BJ (cell line): ENCODE measurements at regions not wholly inside any gene's neighbourhood (a gene's known extent, or its start where the extent isn't known, plus 50 kb on each side); places are given as distances from the start of the nearest gene placed in this dataset.

Source experiments
- CTCF ChIA-PET: fragments of 350-600 bp; formaldehyde crosslinking; extraction: SDS; loops from one replicate; lab custom pipeline; 2021; ENCODE audit warnings: antibody characterized with exemption, inconsistent platforms; lab: Yijun Ruan, JAX
- POLR2A ChIA-PET: fragments of 300-600 bp; sonication (Branson Sonifier 250); formaldehyde crosslinking; extraction: SDS; loops from one replicate; lab custom pipeline; 2021; ENCODE audit warnings: antibody characterized with exemption; lab: Charles Lee
- DNase-seq: peaks from one replicate; pipeline ENCODE4 v3.0.0-alpha.2; 2011; ENCODE audit warnings: low read depth
- H3K27me3 ChIP-seq: 2 replicates; pipeline ENCODE4 v1.6.0; 2011; ENCODE audit warnings: low read length; ENCODE audit not compliant: control insufficient read depth, insufficient read depth
- H3K36me3 ChIP-seq: 2 replicates; pipeline ENCODE4 v1.5.1; 2011; ENCODE audit warnings: low read length; ENCODE audit not compliant: control insufficient read depth, insufficient read depth
- H3K4me3 ChIP-seq: 2 replicates; pipeline ENCODE4 v1.5.1; 2011; ENCODE audit warnings: low read depth, mild to moderate bottlenecking, control low read depth, low read length
- TF ChIP-seq, protein P1 (sequence below): IDR thresholded peaks from 2 replicates; pipeline ENCODE4 v1.5.1; 2011; ENCODE audit warnings: low read depth, mild to moderate bottlenecking, control low read depth, inconsistent platforms, low read length, moderate library complexity; ENCODE audit not compliant: insufficient read depth

DNA sequence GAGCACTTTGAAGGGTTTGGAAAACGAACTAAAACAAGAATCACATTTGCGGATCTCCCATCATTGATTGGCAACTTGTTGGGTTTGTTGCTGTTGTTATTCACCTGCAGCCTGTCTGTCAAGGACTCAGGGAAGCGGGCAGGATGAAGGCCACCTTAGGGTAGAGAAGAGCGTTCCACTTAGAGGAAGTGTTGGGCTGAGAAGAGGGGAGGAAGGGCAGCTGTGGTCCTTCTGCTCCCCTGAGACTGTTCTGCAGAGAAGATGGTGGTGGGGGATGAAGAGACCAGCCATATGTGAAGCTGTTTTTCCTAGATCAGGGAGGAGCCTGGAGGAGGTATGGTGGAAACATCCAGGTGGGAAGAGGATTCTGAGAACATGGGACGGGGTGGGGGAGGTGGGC is 70.6 kb upstream of the CPEB4 start:
- H3K36me3 ChIP-seq = no peaks in the 10 kb centered on the region
- no peak overlapping the region for H3K4me3 ChIP-seq
- CTCF ChIA-PET = no interaction called here
- TF ChIP-seq, protein P1, sequence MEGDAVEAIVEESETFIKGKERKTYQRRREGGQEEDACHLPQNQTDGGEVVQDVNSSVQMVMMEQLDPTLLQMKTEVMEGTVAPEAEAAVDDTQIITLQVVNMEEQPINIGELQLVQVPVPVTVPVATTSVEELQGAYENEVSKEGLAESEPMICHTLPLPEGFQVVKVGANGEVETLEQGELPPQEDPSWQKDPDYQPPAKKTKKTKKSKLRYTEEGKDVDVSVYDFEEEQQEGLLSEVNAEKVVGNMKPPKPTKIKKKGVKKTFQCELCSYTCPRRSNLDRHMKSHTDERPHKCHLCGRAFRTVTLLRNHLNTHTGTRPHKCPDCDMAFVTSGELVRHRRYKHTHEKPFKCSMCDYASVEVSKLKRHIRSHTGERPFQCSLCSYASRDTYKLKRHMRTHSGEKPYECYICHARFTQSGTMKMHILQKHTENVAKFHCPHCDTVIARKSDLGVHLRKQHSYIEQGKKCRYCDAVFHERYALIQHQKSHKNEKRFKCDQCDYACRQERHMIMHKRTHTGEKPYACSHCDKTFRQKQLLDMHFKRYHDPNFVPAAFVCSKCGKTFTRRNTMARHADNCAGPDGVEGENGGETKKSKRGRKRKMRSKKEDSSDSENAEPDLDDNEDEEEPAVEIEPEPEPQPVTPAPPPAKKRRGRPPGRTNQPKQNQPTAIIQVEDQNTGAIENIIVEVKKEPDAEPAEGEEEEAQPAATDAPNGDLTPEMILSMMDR = no peak
- POLR2A ChIA-PET = no interaction called here
- DNase-seq = no peak
- H3K27me3 ChIP-seq = no peaks in the 10 kb centered on the region

DNA sequence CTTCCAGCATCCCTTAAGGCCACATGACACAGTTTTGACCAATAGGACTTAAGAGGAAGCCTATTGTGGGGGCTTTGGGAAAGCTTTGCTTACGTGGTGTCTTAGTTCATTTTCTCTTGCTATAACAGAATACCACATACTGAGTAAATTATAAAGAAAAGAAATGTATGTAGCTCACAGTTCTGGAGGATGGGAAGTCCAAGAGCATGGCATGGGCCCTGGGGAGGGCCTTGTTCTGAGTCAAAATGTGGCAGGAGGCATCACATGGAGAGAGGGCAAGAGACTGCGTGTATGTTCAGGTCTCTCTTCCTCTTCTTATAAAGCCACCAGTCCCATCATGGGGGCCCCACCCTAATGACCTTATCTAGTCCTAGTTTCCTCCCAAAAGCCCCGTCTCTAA is 68.6 kb upstream of the CPEB4 start:
- TF ChIP-seq, protein P1 = no peak
- Histone ChIP-seq H3K27me3 (no peaks in the 10 kb centered on the region), H3K36me3 (no peaks in the 10 kb centered on the region), H3K4me3 (no peak overlapping the region)
- POLR2A ChIA-PET = no interaction called here
- no peak for DNase-seq
- CTCF ChIA-PET = no interaction called here

- CTCF ChIA-PET = no interaction called here
- POLR2A ChIA-PET = no interaction called here
Measured at GRCh38 chr5:173823274-173823644, 64.9 kb upstream of the CPEB4 start.

DNA sequence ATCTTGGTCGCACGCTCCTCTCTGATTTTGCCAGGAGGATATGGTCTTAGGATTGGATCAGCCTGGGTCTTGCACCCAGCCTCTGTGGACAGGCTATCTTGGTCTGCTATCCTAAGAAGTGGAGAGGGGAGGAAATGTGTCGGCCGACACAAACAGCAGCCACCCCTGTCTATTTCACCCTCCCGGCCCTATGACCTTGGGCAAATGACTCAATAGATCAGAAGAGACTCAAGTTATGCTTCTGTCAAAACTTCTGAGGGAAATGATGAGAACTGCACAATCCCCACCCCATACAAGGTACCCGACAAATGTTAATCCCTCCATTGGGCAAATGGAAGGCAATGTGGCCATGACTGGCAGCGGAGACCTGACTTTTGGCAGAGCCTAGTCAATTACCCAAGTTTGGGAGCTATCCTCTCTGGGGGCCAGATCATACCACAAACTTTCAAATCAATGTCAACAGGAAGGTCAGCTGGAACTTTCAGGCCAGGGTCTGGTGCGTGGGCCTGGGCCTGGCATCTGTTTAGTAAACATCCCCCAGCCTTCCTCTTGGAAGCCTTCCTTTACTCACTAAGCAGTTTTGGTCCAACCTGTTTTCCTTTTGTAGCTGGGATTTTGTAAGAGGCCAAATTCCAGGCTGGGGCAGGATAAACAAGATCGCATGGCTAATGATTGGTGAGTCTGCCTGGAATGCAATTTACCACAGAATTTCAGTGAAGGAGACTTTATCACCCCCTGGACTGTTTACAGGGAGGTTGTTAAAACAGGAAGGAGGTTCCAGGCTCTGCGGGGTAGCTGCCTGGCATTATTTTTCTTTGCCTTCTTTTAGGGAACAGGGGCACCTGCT is 64.2 kb upstream of the CPEB4 start:
- ChIA-PET CTCF (interaction anchor here (1.2 to 1.6 kb wide), 4 partner anchors 10 to 194 kb away, joined by 3 to 6 read pairs (median 4); no protein-coding TSS in a partner anchor), POLR2A (no interaction called here)
- Histone ChIP-seq H3K4me3 (no peak overlapping the region), H3K36me3 (no peaks in the 10 kb centered on the region), H3K27me3 (no peaks in the 10 kb centered on the region)
- TF ChIP-seq, protein P1 = no peak
- peak; percentile 84 for DNase-seq

More at GRCh38 chr5:173823274-173823644, 64.9 kb upstream of the CPEB4 start:
- no peak overlapping the region for H3K4me3 ChIP-seq
- TF ChIP-seq, protein P1 = no peak
- no peak for DNase-seq
- no peaks in the 10 kb centered on the region for H3K27me3 ChIP-seq
- no peaks in the 10 kb centered on the region for H3K36me3 ChIP-seq

DNA sequence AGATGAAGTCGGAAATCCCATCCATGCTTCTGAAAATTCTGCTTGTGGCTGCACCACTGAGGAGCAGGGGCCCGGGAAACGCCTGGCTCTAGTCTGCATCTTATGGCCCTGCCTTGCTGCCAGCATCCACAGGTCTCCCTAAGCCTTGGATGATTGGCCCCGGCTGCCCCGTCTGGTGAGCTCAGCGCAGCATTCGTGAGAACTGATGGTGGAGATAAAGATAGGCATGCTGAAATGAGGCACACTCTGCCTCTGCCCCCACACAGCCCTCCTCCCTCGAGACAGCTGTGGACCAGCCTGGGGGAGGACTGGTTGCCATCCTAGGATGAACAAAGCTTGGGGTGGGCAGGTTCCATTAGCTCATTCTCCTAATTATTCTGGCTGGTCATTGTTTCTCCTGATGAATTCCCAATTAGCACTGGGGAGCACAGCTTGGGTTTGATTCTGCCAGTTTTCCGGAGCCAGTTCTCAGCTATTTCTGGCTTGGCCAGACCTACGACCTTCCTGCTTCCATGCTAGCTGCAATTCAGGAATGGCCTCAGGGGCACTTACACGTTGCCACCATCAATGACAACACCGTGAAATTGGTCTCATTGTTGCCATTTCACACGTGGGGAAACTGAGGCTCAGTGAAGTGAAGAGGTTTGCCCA is 62.8 kb upstream of the CPEB4 start:
- DNase-seq = no peak
- TF ChIP-seq, protein P1 = no peak
- CTCF ChIA-PET = interaction anchor here (1.1 to 1.6 kb wide), 6 partner anchors 9 to 195 kb away, joined by 3 to 6 read pairs (median 4); no protein-coding TSS in a partner anchor

More for the DNA sequence above, 62.8 kb upstream of the CPEB4 start:
- Histone ChIP-seq H3K4me3 (no peak overlapping the region), H3K36me3 (no peaks in the 10 kb centered on the region), H3K27me3 (no peaks in the 10 kb centered on the region)
- POLR2A ChIA-PET = no interaction called here
